Keratinocyte (primary cell): ENCODE measurements at regions not wholly inside any gene's neighbourhood (a gene's known extent, or its start where the extent isn't known, plus 50 kb on each side); places are given as distances from the start of the nearest gene placed in this dataset.

Source experiments
- DNase-seq: peaks from one replicate; pipeline ENCODE4 v3.0.0-alpha.2; 2011; ENCODE audit warnings: low read depth, missing footprints, low spot score
- FAIRE-seq: peaks from 2 replicates; lab custom pipeline; 2011; peaks lifted over from hg19 to GRCh38; lab: Jason Lieb, UNC
- H2AFZ ChIP-seq: 2 replicates; pipeline ENCODE4 v1.6.0; 2012; ENCODE audit warnings: low read length, control low read depth, inconsistent platforms; ENCODE audit not compliant: control insufficient read depth
- H3K27ac ChIP-seq: 2 replicates; pipeline ENCODE4 v1.5.1; 2011; ENCODE audit warnings: low read length; ENCODE audit not compliant: control insufficient read depth, insufficient read depth
- H3K27me3 ChIP-seq: 3 replicates; pipeline ENCODE4 v1.6.0; 2011; ENCODE audit warnings: low read length; ENCODE audit not compliant: control insufficient read depth, insufficient read depth; ENCODE audit errors: extremely low read depth
- H3K36me3 ChIP-seq, 2 experiments: 2 replicates in 1 of 2; 3 replicates in 1 of 2; pipeline ENCODE4 v1.5.1; 2011; ENCODE audit warnings: low read length in 2 of 2, mild to moderate bottlenecking in 1 of 2; ENCODE audit not compliant: control insufficient read depth in 2 of 2, insufficient read depth in 2 of 2; ENCODE audit errors: extremely low read depth in 1 of 2
- H3K4me1 ChIP-seq: 3 replicates; pipeline ENCODE4 v1.5.1; 2011; ENCODE audit warnings: low read length; ENCODE audit not compliant: control insufficient read depth, insufficient read depth; ENCODE audit errors: extremely low read depth
- H3K4me2 ChIP-seq: 3 replicates; pipeline ENCODE4 v1.6.0; 2011; ENCODE audit warnings: low read depth, low read length; ENCODE audit not compliant: control insufficient read depth, insufficient read depth; ENCODE audit errors: extremely low read depth
- H3K4me3 ChIP-seq, 3 experiments: fragments of 200-600 bp in 1 of 3; sonication (generic) in 1 of 3; 2 replicates in 2 of 3; 3 replicates in 1 of 3; pipeline ENCODE4 v1.5.1; 2011 to 2016; ENCODE audit warnings: low read length in 3 of 3, mild to moderate bottlenecking in 3 of 3, control low read depth in 2 of 3, inconsistent platforms in 1 of 3, low read depth in 1 of 3, mixed read lengths in 1 of 3, mixed run types in 1 of 3, moderate library complexity in 1 of 3; ENCODE audit not compliant: control insufficient read depth in 2 of 3, insufficient read depth in 2 of 3; ENCODE audit errors: extremely low read depth in 1 of 3
- H3K79me2 ChIP-seq: 2 replicates; pipeline ENCODE4 v1.6.0; 2012; ENCODE audit warnings: low read length; ENCODE audit not compliant: control insufficient read depth, insufficient read depth
- H3K9ac ChIP-seq: 3 replicates; pipeline ENCODE4 v1.6.0; 2011; ENCODE audit warnings: low read length; ENCODE audit not compliant: control insufficient read depth, insufficient read depth; ENCODE audit errors: extremely low read depth
- H3K9me1 ChIP-seq: 3 replicates; pipeline ENCODE4 v1.6.0; 2011; ENCODE audit warnings: low read length; ENCODE audit not compliant: control insufficient read depth, insufficient read depth; ENCODE audit errors: extremely low read depth
- H3K9me3 ChIP-seq: 2 replicates; pipeline ENCODE4 v1.5.1; 2012; ENCODE audit warnings: low read depth, low read length; ENCODE audit not compliant: control insufficient read depth
- H4K20me1 ChIP-seq: 3 replicates; pipeline ENCODE4 v1.6.0; 2011; ENCODE audit warnings: low read length; ENCODE audit not compliant: control insufficient read depth, insufficient read depth; ENCODE audit errors: extremely low read depth
- CTCF ChIP-seq, 3 experiments: IDR thresholded peaks in 1 of 3; conservative IDR thresholded peaks in 1 of 3; optimal IDR thresholded peaks in 1 of 3; 2 replicates in 2 of 3; 3 replicates in 1 of 3; pipeline versions ENCODE3 to v1.5.1; 2011; ENCODE audit warnings: low read length in 3 of 3, mild to moderate bottlenecking in 3 of 3, moderate library complexity in 2 of 3, control low read depth in 1 of 3, inconsistent platforms in 1 of 3; ENCODE audit not compliant: insufficient read depth in 2 of 3; ENCODE audit errors: extremely low read depth in 1 of 3
- EZH2 ChIP-seq: IDR thresholded peaks from one replicate; pipeline ENCODE4 v1.6.1; 2012; ENCODE audit warnings: inconsistent platforms, mild to moderate bottlenecking, low read length, moderate library complexity
- dilution Hi-C: fragments of 300-500 bp; cut with MboI; formaldehyde crosslinking; loops from one replicate; pipeline ENCODE4 v1.7.0; 2020; ENCODE audit warnings: low sequenced_read_pairs; ENCODE audit not compliant: extremely low pct_ligation_motif_present

GRCh38 chr2:122905431-122905830, 1119.7 kb upstream of the CNTNAP5 start:
- TF ChIP-seq EZH2, result no peak
- TF ChIP-seq CTCF (optimal IDR thresholded peaks at IDR 0.05 in 1 of 3, IDR thresholded peaks at IDR 0.05 in 1 of 3, conservative IDR thresholded peaks at IDR 0.05 in 1 of 3; ENCODE audit: extremely low read depth in 1 of 3, insufficient read depth in 2 of 3, low read length in 3 of 3), result no peak
- H4K20me1 ChIP-seq, result no peaks in the 10 kb centered on the region
- H3K4me3 ChIP-seq, result no peak overlapping the region
- H3K27ac ChIP-seq, result no peak overlapping the region
- no peaks in the 10 kb centered on the region for H3K9me3 ChIP-seq
- FAIRE-seq, result no peak
- dilution Hi-C loops, result no loop called here
- no peak for DNase-seq
- H3K4me1 ChIP-seq, result no peaks in the 10 kb centered on the region
- no peaks in the 10 kb centered on the region for H3K36me3 ChIP-seq
- no peaks in the 10 kb centered on the region for H3K9me1 ChIP-seq
- no peak overlapping the region for H3K9ac ChIP-seq
- H3K4me2 ChIP-seq, result no peak overlapping the region
- H2AFZ ChIP-seq, result no peak overlapping the region
- H3K27me3 ChIP-seq, result no peaks in the 10 kb centered on the region
- H3K79me2 ChIP-seq, result no peaks in the 10 kb centered on the region

GRCh38 chr2:122908159-122908558, 1116.9 kb upstream of the CNTNAP5 start:
- Histone ChIP-seq H3K9me1 (no peaks in the 10 kb centered on the region), H4K20me1 (no peaks in the 10 kb centered on the region), H2AFZ (no peak overlapping the region), H3K4me3 (no peak overlapping the region), H3K9me3 (peaks cover 2% of the 10 kb centered on the region), H3K27ac (no peak overlapping the region), H3K9ac (no peak overlapping the region), H3K4me1 (no peaks in the 10 kb centered on the region), H3K79me2 (no peaks in the 10 kb centered on the region), H3K36me3 (no peaks in the 10 kb centered on the region), H3K27me3 (no peaks in the 10 kb centered on the region), H3K4me2 (no peak overlapping the region)
- DNase-seq (no peak), FAIRE-seq (no peak)
- dilution Hi-C loops, result no loop called here
- TF ChIP-seq CTCF (optimal IDR thresholded peaks at IDR 0.05 in 1 of 3, IDR thresholded peaks at IDR 0.05 in 1 of 3, conservative IDR thresholded peaks at IDR 0.05 in 1 of 3; ENCODE audit: extremely low read depth in 1 of 3, insufficient read depth in 2 of 3, low read length in 3 of 3) (no peak), EZH2 (no peak)
